Progenitor cell of endocrine pancreas (in vitro differentiated cells): ENCODE measurements at regions not wholly inside any gene's neighbourhood (a gene's known extent, or its start where the extent isn't known, plus 50 kb on each side); places are given as distances from the start of the nearest gene placed in this dataset.

ENCODE experiments used
- DNase-seq: peaks from one replicate; pipeline ENCODE4 v3.0.0; 2021; ENCODE audit warnings: low spot score; ENCODE audit not compliant: unreplicated experiment
- H3K27ac Mint-ChIP-seq: 2 replicates; pipeline ENCODE4 v1.8.0; 2021; ENCODE audit warnings: mild to moderate bottlenecking, moderate library complexity, mixed read lengths
- H3K27me3 Mint-ChIP-seq: 2 replicates; pipeline ENCODE4 v1.8.0; 2021; ENCODE audit warnings: mixed read lengths
- H3K36me3 Mint-ChIP-seq: 2 replicates; pipeline ENCODE4 v1.8.0; 2022; ENCODE audit warnings: mixed read lengths; ENCODE audit not compliant: insufficient read depth
- H3K4me1 Mint-ChIP-seq: 2 replicates; pipeline ENCODE4 v1.8.0; 2021; ENCODE audit warnings: low read depth, mixed read lengths
- H3K4me3 Mint-ChIP-seq: 2 replicates; pipeline ENCODE4 v1.8.0; 2021; ENCODE audit warnings: low read depth, mild to moderate bottlenecking, moderate library complexity, mixed read lengths
- H3K9me3 Mint-ChIP-seq: 2 replicates; pipeline ENCODE4 v1.8.0; 2021; ENCODE audit warnings: low read depth, mixed read lengths
- CTCF ChIP-seq: fragments of 200-600 bp; sonication (generic); IDR thresholded peaks from one replicate; pipeline ENCODE4 v1.5.0; 2021; ENCODE audit warnings: antibody characterized with exemption, mild to moderate bottlenecking; ENCODE audit not compliant: unreplicated experiment

DNA sequence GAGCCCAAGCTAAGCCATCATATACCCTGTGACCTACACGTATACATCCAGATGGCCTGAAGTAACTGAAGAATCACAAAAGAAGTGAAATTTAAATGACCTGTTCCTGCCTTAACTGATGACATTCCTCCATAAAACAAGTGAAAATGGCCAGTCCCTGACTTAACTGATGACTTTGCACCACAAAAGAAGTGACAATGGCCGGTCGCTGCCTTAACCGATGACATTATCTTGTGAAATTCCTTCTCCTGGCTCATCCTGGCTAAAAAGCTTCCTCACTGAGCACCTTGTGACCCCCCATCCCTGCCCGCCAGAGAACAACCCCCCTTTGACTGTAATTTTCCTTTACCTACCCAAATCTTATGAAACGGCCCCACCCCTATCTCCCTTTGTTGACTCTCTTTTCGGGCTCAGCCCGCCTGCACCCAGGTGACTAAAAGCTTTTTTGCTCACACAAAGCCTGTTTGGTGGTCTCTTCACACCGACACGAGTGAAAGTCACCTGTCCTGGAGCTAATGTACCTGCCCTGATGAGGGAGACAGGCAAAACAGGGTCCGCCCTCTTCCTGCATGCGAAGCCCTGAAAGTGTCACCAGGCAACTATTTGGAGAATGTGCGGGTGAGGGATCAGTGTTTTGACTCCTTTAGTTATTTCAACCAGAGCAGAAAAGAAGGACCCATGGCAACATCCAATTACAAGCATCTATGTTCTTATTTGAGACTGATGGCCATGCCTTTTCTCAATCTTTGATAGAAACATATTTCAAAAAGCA lies 266.1 kb downstream of the SMARCA2 start:
- no peak overlapping the region for H3K4me3 Mint-ChIP-seq
- DNase-seq: no peak
- H3K9me3 Mint-ChIP-seq: no peaks in the 10 kb centered on the region
- no peak for TF ChIP-seq CTCF
- no peak overlapping the region for H3K27ac Mint-ChIP-seq
- no peaks in the 10 kb centered on the region for H3K36me3 Mint-ChIP-seq
- peaks cover 9% of the 10 kb centered on the region for H3K4me1 Mint-ChIP-seq
- H3K27me3 Mint-ChIP-seq: no peaks in the 10 kb centered on the region

DNA sequence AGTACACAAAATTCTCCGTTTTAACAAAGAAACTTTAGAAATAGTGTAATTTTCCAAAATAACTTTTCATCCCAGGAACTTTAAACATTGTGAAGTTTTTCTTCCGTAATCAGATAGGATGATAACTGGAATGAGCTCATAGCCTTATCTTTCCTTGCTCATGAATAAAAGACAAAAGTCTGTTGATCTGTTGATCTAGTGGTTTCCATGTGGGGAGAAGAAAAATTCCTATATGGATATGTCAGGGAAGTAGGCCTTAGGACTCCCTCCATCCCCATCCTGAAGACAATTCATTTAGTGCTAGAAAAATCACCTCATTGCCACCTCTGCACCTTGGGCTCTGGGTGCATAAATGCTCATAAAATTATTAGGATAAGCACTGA lies 266.6 kb downstream of the SMARCA2 start:
- Mint-ChIP-seq H3K4me3 (no peak overlapping the region), H3K4me1 (peaks cover 8% of the 10 kb centered on the region), H3K9me3 (no peaks in the 10 kb centered on the region), H3K36me3 (no peaks in the 10 kb centered on the region), H3K27ac (no peak overlapping the region), H3K27me3 (no peaks in the 10 kb centered on the region)
- no peak for DNase-seq
- TF ChIP-seq CTCF: no peak

DNA sequence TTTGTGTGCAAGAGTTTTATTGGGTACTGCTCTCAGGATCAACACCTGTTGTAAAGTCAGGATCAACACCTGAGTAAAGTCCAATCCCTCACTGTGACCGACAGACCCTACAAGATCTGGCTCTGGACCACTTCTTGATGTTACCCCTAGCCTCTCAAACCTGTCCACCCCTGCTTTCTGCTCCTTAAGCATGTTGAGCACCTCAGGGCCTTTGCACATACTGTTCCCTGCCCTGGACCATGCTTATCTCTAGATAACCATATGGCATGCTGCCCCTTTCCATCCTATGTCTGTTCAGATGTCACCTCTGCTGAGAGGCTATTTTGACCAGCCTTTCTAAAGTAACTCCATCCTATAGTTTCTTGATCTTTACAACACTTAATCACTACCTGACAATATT lies 269.6 kb downstream of the SMARCA2 start:
- H3K4me1 Mint-ChIP-seq: peaks cover 9% of the 10 kb centered on the region
- TF ChIP-seq CTCF: no peak
- no peak overlapping the region for H3K4me3 Mint-ChIP-seq
- no peaks in the 10 kb centered on the region for H3K9me3 Mint-ChIP-seq
- H3K27ac Mint-ChIP-seq: no peak overlapping the region
- peaks cover 6% of the 10 kb centered on the region for H3K27me3 Mint-ChIP-seq
- H3K36me3 Mint-ChIP-seq: no peaks in the 10 kb centered on the region
- DNase-seq: no peak

DNA sequence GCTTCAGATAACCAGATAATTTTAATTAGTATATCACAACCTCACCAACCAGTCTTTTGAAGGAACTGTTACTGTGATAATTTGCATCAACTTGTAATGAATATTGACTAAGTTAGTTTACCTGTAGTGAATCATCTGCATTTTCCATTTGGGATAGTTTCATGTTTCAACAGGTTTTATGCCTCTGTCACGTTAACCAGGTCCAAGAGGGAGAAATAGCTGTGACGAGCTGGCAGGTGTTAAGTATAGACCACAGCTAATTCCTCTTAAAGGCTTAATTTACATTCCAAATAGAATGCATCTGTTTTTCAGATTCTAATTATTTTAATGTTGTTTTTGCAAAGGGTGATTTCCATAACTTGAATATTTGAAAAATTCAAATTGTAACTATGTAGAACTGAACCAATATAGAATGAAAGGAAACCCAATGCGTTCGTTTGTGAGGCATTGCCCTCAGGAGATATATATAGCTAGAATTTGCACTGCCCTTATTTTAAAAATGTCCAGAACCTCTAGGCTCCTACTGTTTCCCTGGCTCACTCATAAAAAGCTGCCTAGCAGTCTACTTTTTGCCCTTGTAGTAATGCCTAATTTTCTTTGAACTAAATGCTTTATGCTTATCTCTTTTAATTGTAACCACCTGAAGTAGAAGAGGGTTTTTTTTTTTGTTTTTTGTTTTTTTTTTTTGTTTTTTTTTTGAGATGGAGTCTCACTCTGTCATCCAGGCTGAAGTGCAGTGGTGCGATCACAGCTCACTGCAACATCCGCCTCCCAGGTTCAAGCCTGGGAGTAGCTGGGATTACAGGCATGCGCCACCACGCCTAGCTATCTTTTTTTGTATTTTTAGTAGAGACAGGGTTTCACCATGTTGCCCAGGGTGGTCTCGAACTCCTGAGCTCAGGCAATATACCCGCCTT lies 270.5 kb downstream of the SMARCA2 start:
- Mint-ChIP-seq H3K27ac (no peak overlapping the region), H3K27me3 (peaks cover 6% of the 10 kb centered on the region)

More for the DNA sequence above, 270.5 kb downstream of the SMARCA2 start:
- H3K4me1 Mint-ChIP-seq: peaks cover 13% of the 10 kb centered on the region
- no peak for DNase-seq
- no peak for TF ChIP-seq CTCF
- no peaks in the 10 kb centered on the region for H3K9me3 Mint-ChIP-seq
- H3K36me3 Mint-ChIP-seq: no peaks in the 10 kb centered on the region
- no peak overlapping the region for H3K4me3 Mint-ChIP-seq
